ENCODE measurements at regions not wholly inside any gene's neighbourhood (a gene's known extent, or its start where the extent isn't known, plus 50 kb on each side); places are given as distances from the start of the nearest gene placed in this dataset.

- DNase-seq, result no peak
These were observed 296.2 kb upstream of the FLRT2 start for GRCh38 chr14:85233756-85234155.

GRCh38 chr14:85234156-85235025, 295.6 kb upstream of the FLRT2 start:
- no peak for DNase-seq

- no peak for DNase-seq
These were observed 294.1 kb upstream of the FLRT2 start for GRCh38 chr14:85235868-85236267.

- no peak for DNase-seq
These were observed 293.6 kb upstream of the FLRT2 start for GRCh38 chr14:85236296-85236695.

GRCh38 chr14:85239791-85240190, 290.2 kb upstream of the FLRT2 start:
- no peak for DNase-seq

GRCh38 chr14:85241022-85241855, 288.7 kb upstream of the FLRT2 start:
- DNase-seq, result no peak

GRCh38 chr14:85242666-85243065, 287.3 kb upstream of the FLRT2 start:
- no peak for DNase-seq

GRCh38 chr14:85243321-85243720, 286.6 kb upstream of the FLRT2 start:
- no peak for DNase-seq

- no peak for DNase-seq
These were observed 282.9 kb upstream of the FLRT2 start for GRCh38 chr14:85247071-85247470.

- DNase-seq, result no peak
These were observed 280.9 kb upstream of the FLRT2 start for GRCh38 chr14:85248881-85249635.

- no peak for DNase-seq
These were observed 279.3 kb upstream of the FLRT2 start for GRCh38 chr14:85250414-85251189.

- no peak for DNase-seq
These were observed 277.9 kb upstream of the FLRT2 start for GRCh38 chr14:85252011-85252410.

GRCh38 chr14:85254711-85255110, 275.2 kb upstream of the FLRT2 start:
- DNase-seq, result no peak

- DNase-seq, result no peak
These were observed 272.7 kb upstream of the FLRT2 start for GRCh38 chr14:85257287-85257686.

- DNase-seq, result no peak
These were observed 265.8 kb upstream of the FLRT2 start for GRCh38 chr14:85263916-85264675.

- DNase-seq, result no peak
These were observed 256.8 kb upstream of the FLRT2 start for GRCh38 chr14:85273099-85273677.

- DNase-seq, result no peak
These were observed 256.0 kb upstream of the FLRT2 start for GRCh38 chr14:85273952-85274351.

- DNase-seq, result no peak
These were observed 253.6 kb upstream of the FLRT2 start for GRCh38 chr14:85276161-85276978.

- no peak for DNase-seq
These were observed 253.0 kb upstream of the FLRT2 start for GRCh38 chr14:85276979-85277228.

GRCh38 chr14:85279407-85279806, 250.5 kb upstream of the FLRT2 start:
- no peak for DNase-seq

- no peak for DNase-seq
These were observed 249.9 kb upstream of the FLRT2 start for GRCh38 chr14:85280074-85280473.

Measured in activated effector memory CD4-positive, alpha-beta T cell treated with anti-CD3 and anti-CD28 coated beads, Interleukin-2, amount 50 U/mL, for 16 hours (primary cell).